Dedifferentiated amniotic fluid mesenchymal stem cell (primary cell): ENCODE measurements at regions not wholly inside any gene's neighbourhood (a gene's known extent, or its start where the extent isn't known, plus 50 kb on each side); places are given as distances from the start of the nearest gene placed in this dataset.

ENCODE experiments used
- DNase-seq: peaks from one replicate; pipeline ENCODE4 v3.0.0-alpha.2; 2016; ENCODE audit errors: extremely low spot score

GRCh38 chr4:35652197-35652596, 592.1 kb downstream of the ARAP2 start:
- DNase-seq = no peak

GRCh38 chr4:35653451-35653850, 590.9 kb downstream of the ARAP2 start:
- no peak for DNase-seq

GRCh38 chr4:35673137-35673536, 571.2 kb downstream of the ARAP2 start:
- DNase-seq = no peak

- no peak for DNase-seq
These were observed 559.6 kb downstream of the ARAP2 start for GRCh38 chr4:35684755-35685154.

- peak; percentile 7 for DNase-seq
These were observed 554.4 kb downstream of the ARAP2 start for GRCh38 chr4:35689870-35690269.

- DNase-seq = no peak
These were observed 554.0 kb downstream of the ARAP2 start for GRCh38 chr4:35690271-35690670.

GRCh38 chr4:35695003-35695402, 549.3 kb downstream of the ARAP2 start:
- DNase-seq = no peak

- no peak for DNase-seq
These were observed 548.9 kb downstream of the ARAP2 start for GRCh38 chr4:35695421-35695820.

GRCh38 chr4:35697210-35697736, 547.0 kb downstream of the ARAP2 start:
- no peak for DNase-seq

- DNase-seq = no peak
These were observed 543.7 kb downstream of the ARAP2 start for GRCh38 chr4:35700663-35701062.

GRCh38 chr4:35709080-35709479, 535.2 kb downstream of the ARAP2 start:
- DNase-seq = no peak

- DNase-seq = no peak
These were observed 534.0 kb downstream of the ARAP2 start for GRCh38 chr4:35710343-35710742.

GRCh38 chr4:35711127-35711526, 533.2 kb downstream of the ARAP2 start:
- no peak for DNase-seq

- DNase-seq = no peak
These were observed 520.3 kb downstream of the ARAP2 start for GRCh38 chr4:35723973-35724372.

GRCh38 chr4:35725131-35725530, 519.2 kb downstream of the ARAP2 start:
- DNase-seq = no peak

GRCh38 chr4:35730414-35730813, 513.9 kb downstream of the ARAP2 start:
- no peak for DNase-seq

- no peak for DNase-seq
These were observed 509.8 kb downstream of the ARAP2 start for GRCh38 chr4:35734381-35735098.

GRCh38 chr4:35739308-35739707, 505.0 kb downstream of the ARAP2 start:
- DNase-seq = no peak

GRCh38 chr4:35754047-35754446, 490.3 kb downstream of the ARAP2 start:
- DNase-seq = no peak

GRCh38 chr4:35757836-35758235, 486.5 kb downstream of the ARAP2 start:
- no peak for DNase-seq

- no peak for DNase-seq
These were observed 483.5 kb downstream of the ARAP2 start for GRCh38 chr4:35760807-35761206.

GRCh38 chr4:35771571-35771970, 472.7 kb downstream of the ARAP2 start:
- DNase-seq = no peak

GRCh38 chr4:35772291-35772690, 472.0 kb downstream of the ARAP2 start:
- no peak for DNase-seq
